ENCODE measurements at regions not wholly inside any gene's neighbourhood (a gene's known extent, or its start where the extent isn't known, plus 50 kb on each side); places are given as distances from the start of the nearest gene placed in this dataset.

GRCh38 chr18:5738526-5738925, 156.8 kb downstream of the TMEM200C start:
- no peaks in the 10 kb centered on the region for H3K79me2 ChIP-seq (ENCODE audit: control insufficient read depth, insufficient read depth, low read length)
- H2AFZ ChIP-seq (ENCODE audit: control insufficient read depth, low read length) = no peak overlapping the region
- DNase-seq (ENCODE audit: low read depth, low spot score) (no peak), FAIRE-seq (no peak)
- TF ChIP-seq EZH2 (IDR thresholded peaks at IDR 0.05; ENCODE audit: low read length) (no peak), CTCF (optimal IDR thresholded peaks at IDR 0.05 in 1 of 3, IDR thresholded peaks at IDR 0.05 in 1 of 3, conservative IDR thresholded peaks at IDR 0.05 in 1 of 3; ENCODE audit: extremely low read depth in 1 of 3, insufficient read depth in 2 of 3, low read length in 3 of 3) (no peak)
- dilution Hi-C loops (cut with MboI; ENCODE audit: extremely low pct_ligation_motif_present, low sequenced_read_pairs) = no loop called here
- no peaks in the 10 kb centered on the region for H3K4me1 ChIP-seq (ENCODE audit: control insufficient read depth, extremely low read depth, insufficient read depth, low read length)
- H3K9ac ChIP-seq (ENCODE audit: control insufficient read depth, extremely low read depth, insufficient read depth, low read length) = no peak overlapping the region
- H3K27me3 ChIP-seq (ENCODE audit: control insufficient read depth, extremely low read depth, insufficient read depth, low read length) = no peaks in the 10 kb centered on the region
- no peaks in the 10 kb centered on the region for H3K9me3 ChIP-seq (ENCODE audit: control insufficient read depth, low read depth, low read length)
- no peaks in the 10 kb centered on the region for H4K20me1 ChIP-seq (ENCODE audit: control insufficient read depth, extremely low read depth, insufficient read depth, low read length)
- no peaks in the 10 kb centered on the region for H3K36me3 ChIP-seq (ENCODE audit: control insufficient read depth in 2 of 2, extremely low read depth in 1 of 2, insufficient read depth in 2 of 2, low read length in 2 of 2)
- no peak overlapping the region for H3K4me2 ChIP-seq (ENCODE audit: control insufficient read depth, extremely low read depth, insufficient read depth, low read depth, low read length)
- H3K9me1 ChIP-seq (ENCODE audit: control insufficient read depth, extremely low read depth, insufficient read depth, low read length) = no peaks in the 10 kb centered on the region
- no peak overlapping the region for H3K27ac ChIP-seq (ENCODE audit: control insufficient read depth, insufficient read depth, low read length)
- H3K4me3 ChIP-seq (ENCODE audit: control insufficient read depth in 2 of 3, extremely low read depth in 1 of 3, insufficient read depth in 2 of 3, low read depth in 1 of 3, low read length in 3 of 3) = no peak overlapping the region

- Histone ChIP-seq H4K20me1 (ENCODE audit: control insufficient read depth, extremely low read depth, insufficient read depth, low read length) (no peaks in the 10 kb centered on the region), H3K27ac (ENCODE audit: control insufficient read depth, insufficient read depth, low read length) (no peak overlapping the region), H2AFZ (ENCODE audit: control insufficient read depth, low read length) (no peak overlapping the region), H3K4me3 (ENCODE audit: control insufficient read depth in 2 of 3, extremely low read depth in 1 of 3, insufficient read depth in 2 of 3, low read depth in 1 of 3, low read length in 3 of 3) (no peak overlapping the region), H3K27me3 (ENCODE audit: control insufficient read depth, extremely low read depth, insufficient read depth, low read length) (no peaks in the 10 kb centered on the region), H3K9me1 (ENCODE audit: control insufficient read depth, extremely low read depth, insufficient read depth, low read length) (no peaks in the 10 kb centered on the region), H3K9me3 (ENCODE audit: control insufficient read depth, low read depth, low read length) (no peaks in the 10 kb centered on the region), H3K79me2 (ENCODE audit: control insufficient read depth, insufficient read depth, low read length) (no peaks in the 10 kb centered on the region), H3K4me1 (ENCODE audit: control insufficient read depth, extremely low read depth, insufficient read depth, low read length) (no peaks in the 10 kb centered on the region), H3K36me3 (ENCODE audit: control insufficient read depth in 2 of 2, extremely low read depth in 1 of 2, insufficient read depth in 2 of 2, low read length in 2 of 2) (no peaks in the 10 kb centered on the region), H3K4me2 (ENCODE audit: control insufficient read depth, extremely low read depth, insufficient read depth, low read depth, low read length) (no peak overlapping the region), H3K9ac (ENCODE audit: control insufficient read depth, extremely low read depth, insufficient read depth, low read length) (no peak overlapping the region)
- DNase-seq (ENCODE audit: low read depth, low spot score) = no peak
- TF ChIP-seq CTCF (optimal IDR thresholded peaks at IDR 0.05 in 1 of 3, IDR thresholded peaks at IDR 0.05 in 1 of 3, conservative IDR thresholded peaks at IDR 0.05 in 1 of 3; ENCODE audit: extremely low read depth in 1 of 3, insufficient read depth in 2 of 3, low read length in 3 of 3) = no peak
- no peak for TF ChIP-seq EZH2 (IDR thresholded peaks at IDR 0.05; ENCODE audit: low read length)
- FAIRE-seq = no peak
- dilution Hi-C loops (cut with MboI; ENCODE audit: extremely low pct_ligation_motif_present, low sequenced_read_pairs) = no loop called here
Observed at GRCh38 chr18:5732318-5732717, 163.0 kb downstream of the TMEM200C start.

Data from keratinocyte (primary cell).